ENCODE measurements at regions not wholly inside any gene's neighbourhood (a gene's known extent, or its start where the extent isn't known, plus 50 kb on each side); places are given as distances from the start of the nearest gene placed in this dataset.

GRCh38 chr3:181564222-181564621, 147.5 kb upstream of the SOX2 start:
- TF ChIP-seq, protein P1, sequence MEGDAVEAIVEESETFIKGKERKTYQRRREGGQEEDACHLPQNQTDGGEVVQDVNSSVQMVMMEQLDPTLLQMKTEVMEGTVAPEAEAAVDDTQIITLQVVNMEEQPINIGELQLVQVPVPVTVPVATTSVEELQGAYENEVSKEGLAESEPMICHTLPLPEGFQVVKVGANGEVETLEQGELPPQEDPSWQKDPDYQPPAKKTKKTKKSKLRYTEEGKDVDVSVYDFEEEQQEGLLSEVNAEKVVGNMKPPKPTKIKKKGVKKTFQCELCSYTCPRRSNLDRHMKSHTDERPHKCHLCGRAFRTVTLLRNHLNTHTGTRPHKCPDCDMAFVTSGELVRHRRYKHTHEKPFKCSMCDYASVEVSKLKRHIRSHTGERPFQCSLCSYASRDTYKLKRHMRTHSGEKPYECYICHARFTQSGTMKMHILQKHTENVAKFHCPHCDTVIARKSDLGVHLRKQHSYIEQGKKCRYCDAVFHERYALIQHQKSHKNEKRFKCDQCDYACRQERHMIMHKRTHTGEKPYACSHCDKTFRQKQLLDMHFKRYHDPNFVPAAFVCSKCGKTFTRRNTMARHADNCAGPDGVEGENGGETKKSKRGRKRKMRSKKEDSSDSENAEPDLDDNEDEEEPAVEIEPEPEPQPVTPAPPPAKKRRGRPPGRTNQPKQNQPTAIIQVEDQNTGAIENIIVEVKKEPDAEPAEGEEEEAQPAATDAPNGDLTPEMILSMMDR (IDR thresholded peaks at IDR 0.05; ENCODE audit: unreplicated experiment) = no peak
- DNase-seq (ENCODE audit: low spot score) = no peak
- no peak overlapping the region for H3K4me3 Mint-ChIP-seq (ENCODE audit: unreplicated experiment)
- H3K36me3 Mint-ChIP-seq (ENCODE audit: low read depth, unreplicated experiment) = no peaks in the 10 kb centered on the region
- H3K27ac Mint-ChIP-seq (ENCODE audit: unreplicated experiment) = no peak overlapping the region
- no peaks in the 10 kb centered on the region for H3K9me3 Mint-ChIP-seq (ENCODE audit: unreplicated experiment)
- H3K27me3 Mint-ChIP-seq (ENCODE audit: unreplicated experiment) = no peaks in the 10 kb centered on the region
- no peaks in the 10 kb centered on the region for H3K4me1 Mint-ChIP-seq (ENCODE audit: unreplicated experiment)

- TF ChIP-seq, protein P1 (IDR thresholded peaks at IDR 0.05; ENCODE audit: unreplicated experiment) = no peak
- Mint-ChIP-seq H3K9me3 (ENCODE audit: unreplicated experiment) (no peaks in the 10 kb centered on the region), H3K27me3 (ENCODE audit: unreplicated experiment) (no peaks in the 10 kb centered on the region), H3K4me3 (ENCODE audit: unreplicated experiment) (no peak overlapping the region), H3K27ac (ENCODE audit: unreplicated experiment) (no peak overlapping the region), H3K4me1 (ENCODE audit: unreplicated experiment) (no peaks in the 10 kb centered on the region), H3K36me3 (ENCODE audit: low read depth, unreplicated experiment) (no peaks in the 10 kb centered on the region)
- no peak for DNase-seq (ENCODE audit: low spot score)
These were observed 150.3 kb upstream of the SOX2 start for GRCh38 chr3:181561139-181562031.

DNA sequence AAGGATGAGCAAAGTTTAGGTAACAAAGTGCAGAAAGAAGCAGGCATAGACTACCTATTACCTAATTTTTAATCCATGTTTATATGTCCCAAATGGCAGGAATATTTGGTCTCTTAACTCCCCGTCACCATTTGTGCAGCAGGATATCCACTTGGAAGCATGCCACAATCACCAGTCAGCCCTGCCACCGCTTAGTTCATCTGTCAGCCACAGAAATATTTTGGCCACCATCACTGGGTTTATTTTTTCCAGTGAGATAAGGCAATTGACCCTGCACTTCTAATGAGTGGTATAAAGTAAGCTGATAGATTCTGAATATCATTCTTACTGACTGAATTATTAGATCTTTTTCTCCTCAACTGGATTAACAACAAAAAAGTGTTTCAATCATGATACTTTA, 152.9 kb upstream of the SOX2 start:
- TF ChIP-seq, protein P1 (IDR thresholded peaks at IDR 0.05; ENCODE audit: unreplicated experiment) = no peak
- no peaks in the 10 kb centered on the region for H3K27me3 Mint-ChIP-seq (ENCODE audit: unreplicated experiment)
- H3K9me3 Mint-ChIP-seq (ENCODE audit: unreplicated experiment) = no peaks in the 10 kb centered on the region
- H3K27ac Mint-ChIP-seq (ENCODE audit: unreplicated experiment) = no peak overlapping the region
- no peak for DNase-seq (ENCODE audit: low spot score)
- H3K4me1 Mint-ChIP-seq (ENCODE audit: unreplicated experiment) = no peaks in the 10 kb centered on the region
- no peak overlapping the region for H3K4me3 Mint-ChIP-seq (ENCODE audit: unreplicated experiment)
- H3K36me3 Mint-ChIP-seq (ENCODE audit: low read depth, unreplicated experiment) = no peaks in the 10 kb centered on the region

- H3K4me1 Mint-ChIP-seq (ENCODE audit: unreplicated experiment) = peaks cover 3% of the 10 kb centered on the region
These were observed 156.0 kb upstream of the SOX2 start for GRCh38 chr3:181555681-181556080.

More at GRCh38 chr3:181555681-181556080, 156.0 kb upstream of the SOX2 start:
- no peak overlapping the region for H3K27ac Mint-ChIP-seq (ENCODE audit: unreplicated experiment)
- H3K4me3 Mint-ChIP-seq (ENCODE audit: unreplicated experiment) = no peak overlapping the region
- no peaks in the 10 kb centered on the region for H3K36me3 Mint-ChIP-seq (ENCODE audit: low read depth, unreplicated experiment)
- no peaks in the 10 kb centered on the region for H3K27me3 Mint-ChIP-seq (ENCODE audit: unreplicated experiment)
- no peak for DNase-seq (ENCODE audit: low spot score)
- TF ChIP-seq, protein P1 (IDR thresholded peaks at IDR 0.05; ENCODE audit: unreplicated experiment) = no peak
- H3K9me3 Mint-ChIP-seq (ENCODE audit: unreplicated experiment) = no peaks in the 10 kb centered on the region
